HCT116 (cell line): ENCODE measurements at regions not wholly inside any gene's neighbourhood (a gene's known extent, or its start where the extent isn't known, plus 50 kb on each side); places are given as distances from the start of the nearest gene placed in this dataset.
"Not testable (repeated sequence)": the region's sequence is repeated elsewhere in the genome, so short reads cannot be mapped to it uniquely, and the experiment has no call there.

ENCODE experiments used
- ATAC-seq: fragments of 200-7000 bp; cut with Tn5 transposase; 2 replicates; pipeline ENCODE4 v1.9.1; 2020; ENCODE audit warnings: mild to moderate bottlenecking, moderate library complexity
- BruUV-seq: library from RNA; stranded (reverse); fragments of 400-500 nt; replicated peaks from 2 replicates; lab custom pipeline; 2021; lab: Mats Ljungman, UMichigan
- CTCF ChIA-PET: fragments of 300-600 bp; sonication (Branson Sonifier 250); formaldehyde crosslinking; loops from one replicate; lab custom pipeline; 2021; ENCODE audit warnings: antibody characterized with exemption; lab: Charles Lee
- POLR2A ChIA-PET: fragments of 300-600, 350-600 bp; sonication (Branson Sonifier 250); formaldehyde crosslinking; loops from one replicate; lab custom pipeline; 2021; ENCODE audit warnings: antibody characterized with exemption; lab: Charles Lee
- RAD21 ChIA-PET, 2 experiments: fragments of 300-600 bp; sonication (Branson Sonifier 250); formaldehyde crosslinking; loops; one replicate each; lab custom pipeline; 2023; ENCODE audit warnings: low total read pairs in 2 of 2; ENCODE audit not compliant: uncharacterized antibody in 2 of 2, unreplicated experiment in 2 of 2, low non-redundant PET in 1 of 2; lab: Charles Lee
- DNase-seq: peaks from one replicate; pipeline ENCODE4 v3.0.0-alpha.2; 2010; ENCODE audit warnings: low read depth, low spot score
- H2AFZ ChIP-seq: fragments of 200-600 bp; shearing (Covaris generic), sonication (generic); 2 replicates; pipeline ENCODE4 v1.6.1; 2017; ENCODE audit warnings: low read depth, mixed run types, mixed read lengths, antibody characterized with exemption, low read length; ENCODE audit not compliant: poor library complexity, severe bottlenecking
- H3K27ac ChIP-seq: 2 replicates; pipeline ENCODE4 v1.5.1; 2012; ENCODE audit warnings: low read depth, low read length
- H3K27me3 ChIP-seq: fragments of 200-600 bp; sonication (generic); 2 replicates; pipeline ENCODE4 v1.6.1; 2016; ENCODE audit warnings: mixed run types, low read length, mixed read lengths; ENCODE audit not compliant: insufficient read depth
- H3K36me3 ChIP-seq, 2 experiments: fragments of 200-500 bp in 1 of 2; fragments of 200-600 bp in 1 of 2; sonication (Bioruptor generic) in 1 of 2; sonication (generic) in 1 of 2; 2 replicates each; pipeline versions ENCODE4 v1.5.1 to v1.6.1; 2014 to 2016; ENCODE audit warnings: low read length in 2 of 2, inconsistent platforms in 1 of 2, mixed read lengths in 1 of 2, mixed run types in 1 of 2; ENCODE audit not compliant: insufficient read depth in 2 of 2, control insufficient read depth in 1 of 2
- H3K4me1 ChIP-seq, 2 experiments: fragments of 200-600 bp in 1 of 2; sonication (generic) in 1 of 2; 2 replicates each; pipeline versions ENCODE4 v1.5.1 to v1.6.1; 2012 to 2017; ENCODE audit warnings: low read length in 2 of 2, inconsistent platforms in 1 of 2, mild to moderate bottlenecking in 1 of 2, mixed read lengths in 1 of 2, mixed run types in 1 of 2, moderate library complexity in 1 of 2; ENCODE audit not compliant: insufficient read depth in 2 of 2, control insufficient read depth in 1 of 2
- H3K4me2 ChIP-seq: fragments of 200-600 bp; sonication (generic); 2 replicates; pipeline ENCODE4 v1.6.1; 2017; ENCODE audit warnings: mixed run types, low read length, mixed read lengths
- H3K4me3 ChIP-seq, 2 experiments: fragments of 200-600 bp in 1 of 2; sonication (generic) in 1 of 2; replicated peaks in 1 of 2; 2 replicates each; pipeline ENCODE4 v1.5.1; 2011 to 2016; ENCODE audit warnings: low read length in 2 of 2, control low read depth in 1 of 2, low read depth in 1 of 2, mild to moderate bottlenecking in 1 of 2, mixed read lengths in 1 of 2, mixed run types in 1 of 2
- H3K79me2 ChIP-seq: fragments of 200-600 bp; sonication (generic); 2 replicates; pipeline ENCODE4 v1.6.1; 2017; ENCODE audit warnings: mild to moderate bottlenecking, mixed run types, low read length, moderate library complexity, mixed read lengths; ENCODE audit not compliant: insufficient read depth
- H3K9ac ChIP-seq: fragments of 200-600 bp; sonication (generic); 2 replicates; pipeline ENCODE4 v1.6.1; 2016; ENCODE audit warnings: low read length, mixed read lengths
- H3K9me2 ChIP-seq: fragments of 200-600 bp; sonication (generic), shearing (Covaris generic); 2 replicates; pipeline ENCODE4 v1.6.1; 2017; ENCODE audit warnings: mixed run types, mild to moderate bottlenecking, moderate library complexity; ENCODE audit not compliant: insufficient read depth
- H3K9me3 ChIP-seq, 2 experiments: fragments of 200-500 bp in 1 of 2; fragments of 200-600 bp in 1 of 2; sonication (Bioruptor generic) in 1 of 2; sonication (generic) in 1 of 2; 2 replicates each; pipeline ENCODE4 v1.6.1; 2014 to 2017; ENCODE audit warnings: low read length in 2 of 2, mixed read lengths in 2 of 2, inconsistent platforms in 1 of 2, low read depth in 1 of 2, mild to moderate bottlenecking in 1 of 2, mixed run types in 1 of 2, moderate library complexity in 1 of 2; ENCODE audit not compliant: control insufficient read depth in 1 of 2, insufficient read depth in 1 of 2
- H4K20me1 ChIP-seq: fragments of 200-600 bp; sonication (generic), shearing (Covaris generic); 2 replicates; pipeline ENCODE4 v1.6.1; 2017; ENCODE audit warnings: mixed run types, mild to moderate bottlenecking, moderate library complexity; ENCODE audit not compliant: insufficient read depth
- CEBPB ChIP-seq: IDR thresholded peaks from 2 replicates; pipeline ENCODE4 v1.6.1; 2012; ENCODE audit warnings: low read depth
- EZH2 ChIP-seq: fragments of 200-600 bp; sonication (generic); IDR thresholded peaks from 2 replicates; pipeline ENCODE4 v1.6.1; 2017; ENCODE audit warnings: antibody characterized with exemption, mixed run types
- SP1 ChIP-seq: IDR thresholded peaks from 2 replicates; pipeline ENCODE4 v1.6.1; 2012; ENCODE audit warnings: low read depth
- TCF7L2 ChIP-seq: IDR thresholded peaks from 2 replicates; pipeline ENCODE4 v1.7.0; 2011; ENCODE audit warnings: borderline replicate concordance, inconsistent platforms; ENCODE audit not compliant: insufficient read depth, insufficient read length; ENCODE audit errors: extremely low read depth
- intact Hi-C: fragments of 100-400 bp; cut with micrococcal nuclease; formaldehyde crosslinking; loops from 2 replicates; pipeline ENCODE4 v1.10.0; 2022
- TF ChIP-seq, protein P1 (sequence below): IDR thresholded peaks from 2 replicates; pipeline ENCODE4 v1.6.1; 2012; ENCODE audit warnings: low read depth
- TF ChIP-seq, protein P2 (sequence below), 3 experiments: fragments of 200-600 bp in 1 of 3; sonication (generic) in 1 of 3; IDR thresholded peaks in 2 of 3; conservative IDR thresholded peaks in 1 of 3; 2 replicates each; pipeline ENCODE4 v1.5.1; 2012 to 2017; ENCODE audit warnings: low read depth in 2 of 3, low read length in 2 of 3, antibody characterized with exemption in 1 of 3, borderline replicate concordance in 1 of 3, control low read depth in 1 of 3, mild to moderate bottlenecking in 1 of 3, mixed read lengths in 1 of 3, mixed run types in 1 of 3, moderate library complexity in 1 of 3; ENCODE audit not compliant: insufficient read depth in 1 of 3
- TF ChIP-seq, protein P3 (sequence below): IDR thresholded peaks from 2 replicates; pipeline ENCODE4 v1.6.1; 2012

DNA sequence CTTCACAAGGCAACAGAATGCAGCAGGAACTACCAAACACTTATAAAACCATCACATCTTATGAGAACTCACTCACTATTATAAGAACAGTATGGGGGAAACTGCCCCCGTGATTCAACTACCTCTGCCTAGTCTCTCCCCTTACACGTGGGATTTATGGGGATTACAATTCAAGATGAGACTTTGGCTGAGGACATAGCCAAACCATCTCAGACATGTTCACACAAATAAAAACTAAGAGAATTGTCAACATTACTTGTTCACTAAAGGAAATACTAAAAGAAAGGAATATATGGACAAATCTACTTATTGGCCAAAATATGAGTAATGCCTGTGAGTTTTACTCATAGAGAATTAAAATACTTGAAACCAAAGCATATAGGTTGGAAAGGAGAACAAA, 505.1 kb downstream of the IGSF11 start (continued):
- TF ChIP-seq, protein P1, sequence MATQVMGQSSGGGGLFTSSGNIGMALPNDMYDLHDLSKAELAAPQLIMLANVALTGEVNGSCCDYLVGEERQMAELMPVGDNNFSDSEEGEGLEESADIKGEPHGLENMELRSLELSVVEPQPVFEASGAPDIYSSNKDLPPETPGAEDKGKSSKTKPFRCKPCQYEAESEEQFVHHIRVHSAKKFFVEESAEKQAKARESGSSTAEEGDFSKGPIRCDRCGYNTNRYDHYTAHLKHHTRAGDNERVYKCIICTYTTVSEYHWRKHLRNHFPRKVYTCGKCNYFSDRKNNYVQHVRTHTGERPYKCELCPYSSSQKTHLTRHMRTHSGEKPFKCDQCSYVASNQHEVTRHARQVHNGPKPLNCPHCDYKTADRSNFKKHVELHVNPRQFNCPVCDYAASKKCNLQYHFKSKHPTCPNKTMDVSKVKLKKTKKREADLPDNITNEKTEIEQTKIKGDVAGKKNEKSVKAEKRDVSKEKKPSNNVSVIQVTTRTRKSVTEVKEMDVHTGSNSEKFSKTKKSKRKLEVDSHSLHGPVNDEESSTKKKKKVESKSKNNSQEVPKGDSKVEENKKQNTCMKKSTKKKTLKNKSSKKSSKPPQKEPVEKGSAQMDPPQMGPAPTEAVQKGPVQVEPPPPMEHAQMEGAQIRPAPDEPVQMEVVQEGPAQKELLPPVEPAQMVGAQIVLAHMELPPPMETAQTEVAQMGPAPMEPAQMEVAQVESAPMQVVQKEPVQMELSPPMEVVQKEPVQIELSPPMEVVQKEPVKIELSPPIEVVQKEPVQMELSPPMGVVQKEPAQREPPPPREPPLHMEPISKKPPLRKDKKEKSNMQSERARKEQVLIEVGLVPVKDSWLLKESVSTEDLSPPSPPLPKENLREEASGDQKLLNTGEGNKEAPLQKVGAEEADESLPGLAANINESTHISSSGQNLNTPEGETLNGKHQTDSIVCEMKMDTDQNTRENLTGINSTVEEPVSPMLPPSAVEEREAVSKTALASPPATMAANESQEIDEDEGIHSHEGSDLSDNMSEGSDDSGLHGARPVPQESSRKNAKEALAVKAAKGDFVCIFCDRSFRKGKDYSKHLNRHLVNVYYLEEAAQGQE = no peak
- TF ChIP-seq CEBPB = no peak
- TF ChIP-seq, protein P2, sequence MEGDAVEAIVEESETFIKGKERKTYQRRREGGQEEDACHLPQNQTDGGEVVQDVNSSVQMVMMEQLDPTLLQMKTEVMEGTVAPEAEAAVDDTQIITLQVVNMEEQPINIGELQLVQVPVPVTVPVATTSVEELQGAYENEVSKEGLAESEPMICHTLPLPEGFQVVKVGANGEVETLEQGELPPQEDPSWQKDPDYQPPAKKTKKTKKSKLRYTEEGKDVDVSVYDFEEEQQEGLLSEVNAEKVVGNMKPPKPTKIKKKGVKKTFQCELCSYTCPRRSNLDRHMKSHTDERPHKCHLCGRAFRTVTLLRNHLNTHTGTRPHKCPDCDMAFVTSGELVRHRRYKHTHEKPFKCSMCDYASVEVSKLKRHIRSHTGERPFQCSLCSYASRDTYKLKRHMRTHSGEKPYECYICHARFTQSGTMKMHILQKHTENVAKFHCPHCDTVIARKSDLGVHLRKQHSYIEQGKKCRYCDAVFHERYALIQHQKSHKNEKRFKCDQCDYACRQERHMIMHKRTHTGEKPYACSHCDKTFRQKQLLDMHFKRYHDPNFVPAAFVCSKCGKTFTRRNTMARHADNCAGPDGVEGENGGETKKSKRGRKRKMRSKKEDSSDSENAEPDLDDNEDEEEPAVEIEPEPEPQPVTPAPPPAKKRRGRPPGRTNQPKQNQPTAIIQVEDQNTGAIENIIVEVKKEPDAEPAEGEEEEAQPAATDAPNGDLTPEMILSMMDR (IDR thresholded peaks at IDR 0.05 in 2 of 3, conservative IDR thresholded peaks at IDR 0.05 in 1 of 3; ENCODE audit: borderline replicate concordance in 1 of 3, insufficient read depth in 1 of 3, low read depth in 2 of 3, low read length in 2 of 3) = no peak
- TF ChIP-seq EZH2 = no peak

DNA sequence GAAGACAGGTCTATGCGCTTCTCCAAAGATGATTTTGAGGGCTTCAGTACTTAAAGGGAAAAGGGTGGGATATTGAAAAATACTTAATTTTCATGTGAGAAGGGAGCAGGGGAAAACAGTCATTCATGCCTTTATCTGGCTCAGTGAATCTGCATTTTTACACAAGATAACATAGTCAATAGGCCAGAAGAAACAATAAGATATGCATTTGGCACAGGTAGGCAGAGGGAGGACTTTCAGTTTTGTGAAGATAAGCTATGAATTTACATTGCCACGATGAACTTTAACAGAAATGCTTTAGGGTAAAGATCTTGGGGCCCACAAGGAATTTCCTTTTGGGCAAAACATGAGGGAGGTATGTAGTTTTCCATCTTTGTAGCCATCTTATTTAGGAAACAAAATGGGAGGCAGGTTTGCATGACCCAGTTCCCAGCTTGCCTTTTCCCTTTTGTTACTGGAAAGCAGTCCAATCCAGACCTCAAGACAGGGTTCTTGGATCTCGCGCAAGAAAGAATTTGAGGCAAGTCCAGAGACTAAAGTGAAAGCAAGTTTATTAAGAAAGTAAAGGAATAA, 504.2 kb downstream of the IGSF11 start:
- ChIA-PET POLR2A (no interaction called here), RAD21 (no interaction called here), CTCF (no interaction called here)
- H3K4me2 ChIP-seq = no peak overlapping the region
- H3K9ac ChIP-seq = no peak overlapping the region
- no peaks in the 10 kb centered on the region for H3K9me2 ChIP-seq
- no peaks in the 10 kb centered on the region for H3K79me2 ChIP-seq
- H2AFZ ChIP-seq = no peak overlapping the region
- no peak overlapping the region for H3K27ac ChIP-seq
- no peaks in the 10 kb centered on the region for H3K27me3 ChIP-seq
- no peaks in the 10 kb centered on the region for H3K9me3 ChIP-seq
- ATAC-seq (no peak), DNase-seq (no peak)
- no peak for TF ChIP-seq SP1
- TF ChIP-seq EZH2 = no peak
- no peak for TF ChIP-seq TCF7L2
- TF ChIP-seq, protein P3, sequence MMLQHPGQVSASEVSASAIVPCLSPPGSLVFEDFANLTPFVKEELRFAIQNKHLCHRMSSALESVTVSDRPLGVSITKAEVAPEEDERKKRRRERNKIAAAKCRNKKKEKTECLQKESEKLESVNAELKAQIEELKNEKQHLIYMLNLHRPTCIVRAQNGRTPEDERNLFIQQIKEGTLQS = no peak
- intact Hi-C loops = no loop called here
- H3K4me3 ChIP-seq = no peak overlapping the region
- no peaks in the 10 kb centered on the region for H3K36me3 ChIP-seq
- no TSS peak for BruUV-seq
- no peaks in the 10 kb centered on the region for H4K20me1 ChIP-seq
- H3K4me1 ChIP-seq = no peaks in the 10 kb centered on the region

DNA sequence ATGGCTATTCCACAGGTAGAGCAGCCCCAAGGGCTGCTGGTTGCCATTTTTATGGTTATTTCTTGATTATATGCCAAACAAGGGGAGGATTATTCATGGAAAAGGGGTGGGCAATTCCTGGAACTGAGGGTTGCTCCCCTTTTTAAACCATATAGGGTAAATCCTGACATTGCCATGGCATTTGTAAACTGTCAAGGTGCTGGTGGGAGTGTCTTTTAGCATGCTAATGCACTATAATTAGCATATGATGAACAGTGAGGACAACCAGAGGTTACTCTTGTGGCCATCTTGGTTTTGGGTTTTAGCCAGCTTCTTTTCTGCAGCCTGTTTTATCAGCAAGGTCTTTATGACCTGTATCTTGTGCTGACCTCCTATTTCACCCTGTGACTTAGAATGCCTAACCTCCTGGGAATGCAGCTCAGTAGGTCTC, 503.7 kb downstream of the IGSF11 start:
- H3K4me2 ChIP-seq, H3K36me3 ChIP-seq, intact Hi-C loops, H3K9me3 ChIP-seq, CTCF ChIA-PET, H4K20me1 ChIP-seq, H3K4me1 ChIP-seq, H3K27me3 ChIP-seq, H3K4me3 ChIP-seq, DNase-seq, H3K9me2 ChIP-seq, BruUV-seq, RAD21 ChIA-PET, H3K9ac ChIP-seq, H3K27ac ChIP-seq, ATAC-seq, H3K79me2 ChIP-seq, POLR2A ChIA-PET, H2AFZ ChIP-seq: not testable (repeated sequence)
